PC-3 (cell line): ENCODE measurements at regions not wholly inside any gene's neighbourhood (a gene's known extent, or its start where the extent isn't known, plus 50 kb on each side); places are given as distances from the start of the nearest gene placed in this dataset.

Experiments
- CTCF ChIP-seq: fragments of 300-600 bp; sonication (generic); conservative IDR thresholded peaks from 2 replicates; pipeline ENCODE4 v1.5.1; 2017; ENCODE audit warnings: antibody characterized with exemption, low read depth, mild to moderate bottlenecking, low read length
- EZH2 ChIP-seq: fragments of 300-600 bp; sonication (generic); IDR thresholded peaks from one replicate; pipeline ENCODE4 v1.6.1; 2017; ENCODE audit warnings: antibody characterized with exemption, mild to moderate bottlenecking, low read length; ENCODE audit not compliant: unreplicated experiment

GRCh38 chr13:24605923-24606372 is 74.3 kb upstream of the ATP12A start:
- TF ChIP-seq CTCF: peak; percentile 55
- TF ChIP-seq EZH2: no peak
